K562 (cell line): ENCODE measurements at regions not wholly inside any gene's neighbourhood (a gene's known extent, or its start where the extent isn't known, plus 50 kb on each side); places are given as distances from the start of the nearest gene placed in this dataset.

Experiments used
- ATAC-seq: fragments of 200-7000 bp; cut with Tn5 transposase; 3 replicates; pipeline ENCODE4 v1.9.1; 2020; ENCODE audit warnings: moderate library complexity
- BruUV-seq: library from RNA; stranded (reverse); fragments of 400-500 nt; replicated peaks from 2 replicates; lab custom pipeline; 2021; lab: Mats Ljungman, UMichigan
- CTCF ChIA-PET: fragments of 300-600 bp; formaldehyde crosslinking; extraction: SDS; loops from one replicate; lab custom pipeline; 2021; ENCODE audit warnings: low intra/inter-chr PET ratio; lab: Yijun Ruan, JAX
- POLR2A ChIA-PET: fragments of 300-600, 350-650 bp; sonication (Branson Sonifier 250); formaldehyde crosslinking; extraction: SDS; loops from one replicate; lab custom pipeline; 2021; ENCODE audit warnings: antibody characterized with exemption, inconsistent platforms; lab: Yijun Ruan, JAX
- DNase-seq, 4 experiments: peaks; one replicate each; pipeline versions ENCODE4 v3.0.0 to v3.0.0-alpha.2; 2011 to 2018; ENCODE audit warnings: low spot score in 3 of 4, mixed read lengths in 3 of 4; ENCODE audit errors: extremely low read depth in 1 of 4
- FAIRE-seq: peaks from 2 replicates; lab custom pipeline; 2011; peaks lifted over from hg19 to GRCh38; lab: Jason Lieb, UNC
- H2AFZ ChIP-seq: 2 replicates; pipeline ENCODE4 v1.6.0; 2011; ENCODE audit warnings: low read depth, low read length, control low read depth, inconsistent platforms
- H3K27ac ChIP-seq: fragments of 200-600 bp; 3 replicates; pipeline ENCODE4 v1.8.0; 2011; ENCODE audit warnings: low read depth, mild to moderate bottlenecking, control low read depth, inconsistent platforms, low read length, moderate library complexity, mixed read lengths; ENCODE audit errors: extremely low read depth
- H3K27me3 ChIP-seq, 2 experiments: fragments of 300-600 bp in 1 of 2; 2 replicates in 1 of 2; 3 replicates in 1 of 2; pipeline versions ENCODE4 v1.6.0 to v1.8.0; 2011; ENCODE audit warnings: inconsistent platforms in 2 of 2, low read length in 2 of 2, mild to moderate bottlenecking in 1 of 2, mixed read lengths in 1 of 2, moderate library complexity in 1 of 2; ENCODE audit not compliant: control insufficient read depth in 2 of 2, insufficient read depth in 2 of 2
- H3K36me3 ChIP-seq: fragments of 300-600 bp; 3 replicates; pipeline ENCODE4 v1.8.0; 2011; ENCODE audit warnings: mild to moderate bottlenecking, low read length, inconsistent platforms; ENCODE audit not compliant: control insufficient read depth, insufficient read depth
- H3K4me1 ChIP-seq, 2 experiments: fragments of 200-600 bp in 1 of 2; replicated peaks in 1 of 2; 2 replicates in 1 of 2; 3 replicates in 1 of 2; pipeline versions ENCODE4 v1.5.1 to v1.8.0; 2011; ENCODE audit warnings: inconsistent platforms in 2 of 2, low read length in 2 of 2, mild to moderate bottlenecking in 1 of 2, mixed read lengths in 1 of 2, moderate library complexity in 1 of 2; ENCODE audit not compliant: control insufficient read depth in 2 of 2, insufficient read depth in 2 of 2
- H3K4me2 ChIP-seq: 2 replicates; pipeline ENCODE4 v1.6.1; 2011; ENCODE audit warnings: low read length, control low read depth, inconsistent platforms, mixed read lengths; ENCODE audit not compliant: insufficient read depth
- H3K4me3 ChIP-seq: fragments of 200-600 bp; sonication (generic), shearing (Covaris generic); 2 replicates; pipeline ENCODE4 v1.5.1; 2016; ENCODE audit warnings: control low read depth, inconsistent platforms
- H3K79me2 ChIP-seq: fragments of 200-600 bp; 3 replicates; pipeline ENCODE4 v1.8.0; 2011; ENCODE audit warnings: low read length, inconsistent platforms; ENCODE audit not compliant: control insufficient read depth, insufficient read depth
- H3K9ac ChIP-seq, 2 experiments: 2 replicates each; pipeline versions ENCODE4 v1.6.0 to v1.6.1; 2011; ENCODE audit warnings: low read depth in 2 of 2, low read length in 2 of 2, control low read depth in 1 of 2, inconsistent platforms in 1 of 2, mild to moderate bottlenecking in 1 of 2, mixed read lengths in 1 of 2; ENCODE audit not compliant: insufficient read depth in 1 of 2
- H3K9me1 ChIP-seq: one replicate; pipeline ENCODE4 v1.6.0; 2011; ENCODE audit warnings: inconsistent platforms, mild to moderate bottlenecking, low read length, moderate library complexity; ENCODE audit not compliant: control insufficient read depth, insufficient read depth
- H3K9me3 ChIP-seq: replicated peaks from 2 replicates; pipeline ENCODE4 v1.5.1; 2011; ENCODE audit warnings: low read depth, low read length, inconsistent platforms; ENCODE audit not compliant: control insufficient read depth, insufficient read depth
- H4K20me1 ChIP-seq: replicated peaks from 2 replicates; pipeline ENCODE4 v1.6.1; 2011; ENCODE audit warnings: low read length, inconsistent platforms, mixed read lengths; ENCODE audit not compliant: control insufficient read depth, insufficient read depth
- AFF4 ChIP-seq: sonication (generic); formaldehyde crosslinking; IDR thresholded peaks from 2 replicates; pipeline ENCODE4 v1.8.0; 2023; ENCODE audit warnings: mild to moderate bottlenecking, missing genetic modification reagents
- ARID2 ChIP-seq: fragments of 450-650 bp; IDR thresholded peaks from 2 replicates; pipeline ENCODE4 v1.6.1; 2017; ENCODE audit warnings: antibody characterized with exemption, mild to moderate bottlenecking
- BCOR ChIP-seq: fragments of 450-650 bp; IDR thresholded peaks from 2 replicates; pipeline ENCODE4 v1.6.1; 2016
- KLF13 ChIP-seq: fragments of 450-650 bp; IDR thresholded peaks from 2 replicates; pipeline ENCODE4 v1.6.1; 2016; ENCODE audit warnings: missing genetic modification characterization, low read depth, mild to moderate bottlenecking, missing compliant biosample characterization, moderate library complexity, borderline replicate concordance
- MCM5 ChIP-seq: fragments of 450-650 bp; IDR thresholded peaks from 2 replicates; pipeline ENCODE4 v1.6.1; 2016; ENCODE audit warnings: low read depth
- OTX1 ChIP-seq: fragments of 450-650 bp; formaldehyde crosslinking; IDR thresholded peaks from 2 replicates; pipeline ENCODE4 v1.4.0; 2022; ENCODE audit warnings: mild to moderate bottlenecking
- ZKSCAN8 ChIP-seq: fragments of 200-800 bp; sonication (Bioruptor generic); IDR thresholded peaks from 2 replicates; pipeline ENCODE4 v1.6.1; 2016; ENCODE audit warnings: missing genetic modification characterization, missing compliant biosample characterization
- ZNF436 ChIP-seq: fragments of 250-450, 450-650 bp; sonication (Bioruptor Pico); formaldehyde crosslinking; IDR thresholded peaks from 2 replicates; pipeline ENCODE4 v1.7.0; 2020; ENCODE audit warnings: mild to moderate bottlenecking
- WGBS: fragments of 100-300 bp; shearing (Covaris generic); methylation state at CpG from one replicate; pipeline ENCODE4 v1.1.6; 2016; ENCODE audit warnings: low coverage, mixed read lengths; ENCODE audit not compliant: insufficient coverage; ENCODE audit errors: missing lambda C conversion rate; 5-methylcytosine and 5-hydroxymethylcytosine counted together
- in situ Hi-C: fragments of 300-500 bp; cut with MboI; formaldehyde crosslinking; loops from 4 replicates; pipeline ENCODE4 v1.15.0; 2018; ENCODE audit warnings: inconsistent platforms, mixed read lengths
- intact Hi-C: fragments of 100-400 bp; cut with micrococcal nuclease; formaldehyde crosslinking; loops from 2 replicates; pipeline ENCODE4 v1.14.2; 2022

GRCh38 chr22:47651216-47651987, 889.0 kb downstream of the TBC1D22A start (continued):
- TF ChIP-seq ZKSCAN8 (CRISPR knock-in tag) (no peak), AFF4 (CRISPR knock-in tag) (no peak), BCOR (peak; percentile 87)

GRCh38 chr22:47647720-47648119, 885.3 kb downstream of the TBC1D22A start:
- DNase-seq (no peak), FAIRE-seq (no peak), ATAC-seq (no peak)
- 96% methylated on average over 4 of the region's 5 CpGs for WGBS
- TF ChIP-seq ZNF436 (CRISPR knock-in tag) = no peak
- no peak for TF ChIP-seq KLF13 (tag)
- no peak for TF ChIP-seq OTX1 (CRISPR knock-in tag)
- TF ChIP-seq ARID2 = no peak
- no peak for TF ChIP-seq MCM5
- BruUV-seq = no TSS peak
- Histone ChIP-seq H3K36me3 (peaks cover 20% of the 10 kb centered on the region), H3K4me3 (no peak overlapping the region), H3K9me1 (peaks cover 6% of the 10 kb centered on the region), H2AFZ (no peak overlapping the region), H3K27ac (no peak overlapping the region; the same call in 2 of the 3 replicates), H4K20me1 (0 out of 2 replicates have a peak, but pooled peaks cover 3% of the 10 kb centered on the region), H3K9me3 (no peaks in the 10 kb centered on the region), H3K27me3 (no peaks in the 10 kb centered on the region), H3K4me1 (no peaks in the 10 kb centered on the region; a peak in 2 of 5 replicates), H3K9ac (no peak overlapping the region), H3K4me2 (no peak overlapping the region), H3K79me2 (peaks cover 13% of the 10 kb centered on the region; the same call in 2 of the 3 replicates)
- intact Hi-C loops = no loop called here
- ChIA-PET CTCF (no interaction called here), POLR2A (no interaction called here)
- in situ Hi-C loops = no loop called here
